Activated CD4-positive, alpha-beta T cell treated with anti-CD3 and anti-CD28 coated beads for 36 hours (primary cell): ENCODE measurements at regions not wholly inside any gene's neighbourhood (a gene's known extent, or its start where the extent isn't known, plus 50 kb on each side); places are given as distances from the start of the nearest gene placed in this dataset.

Source experiments
- ATAC-seq: fragments of 200-7000 bp; cut with Tn5 transposase; one replicate; pipeline ENCODE4 v1.10.0; 2021; ENCODE audit warnings: mild to moderate bottlenecking, moderate library complexity
- CTCF ChIA-PET: fragments of 350-600 bp; sonication (Branson Sonifier 250); formaldehyde crosslinking; loops from one replicate; lab custom pipeline; 2021; ENCODE audit warnings: antibody characterized with exemption; lab: Charles Lee
- POLR2A ChIA-PET: fragments of 350-600 bp; sonication (Branson Sonifier 250); formaldehyde crosslinking; loops from one replicate; lab custom pipeline; 2021; ENCODE audit warnings: antibody characterized with exemption, inconsistent platforms; lab: Charles Lee
- DNase-seq: peaks from one replicate; pipeline ENCODE4 v3.0.0-alpha.2; 2020
- H3K27ac Mint-ChIP-seq: one replicate; pipeline ENCODE4 v1.8.0; 2021; ENCODE audit warnings: mixed read lengths
- H3K27me3 Mint-ChIP-seq: one replicate; pipeline ENCODE4 v1.8.0; 2021; ENCODE audit warnings: mixed read lengths
- H3K36me3 Mint-ChIP-seq: one replicate; pipeline ENCODE4 v1.8.0; 2021; ENCODE audit warnings: low read depth, mixed read lengths
- H3K4me1 Mint-ChIP-seq: one replicate; pipeline ENCODE4 v1.8.0; 2021; ENCODE audit warnings: mixed read lengths
- H3K4me3 Mint-ChIP-seq: one replicate; pipeline ENCODE4 v1.8.0; 2021; ENCODE audit warnings: mild to moderate bottlenecking, moderate library complexity, mixed read lengths
- H3K9me3 Mint-ChIP-seq: one replicate; pipeline ENCODE4 v1.8.0; 2021; ENCODE audit warnings: low read depth, mixed read lengths
- intact Hi-C, 2 experiments: fragments of 100-400 bp; cut with DNase I in 1 of 2; cut with micrococcal nuclease in 1 of 2; formaldehyde crosslinking; loops; one replicate each; pipeline versions ENCODE4 v1.14.2 to v1.15.1; 2022 to 2024; cut with DNase I, micrococcal nuclease

GRCh38 chr13:107387525-107387924 is 819.6 kb upstream of the ARGLU1 start:
- Mint-ChIP-seq H3K9me3 (no peaks in the 10 kb centered on the region), H3K4me3 (no peak overlapping the region), H3K4me1 (no peaks in the 10 kb centered on the region), H3K36me3 (no peaks in the 10 kb centered on the region), H3K27me3 (no peaks in the 10 kb centered on the region), H3K27ac (no peak overlapping the region)
- ATAC-seq (no peak), DNase-seq (no peak)
- ChIA-PET POLR2A (no interaction called here), CTCF (interaction anchor here (1.2 to 1.4 kb wide), 2 partner anchors 9 to 13 kb away, joined by 3 read pairs; no protein-coding TSS in a partner anchor)
- intact Hi-C loops, result no loop called here

DNA sequence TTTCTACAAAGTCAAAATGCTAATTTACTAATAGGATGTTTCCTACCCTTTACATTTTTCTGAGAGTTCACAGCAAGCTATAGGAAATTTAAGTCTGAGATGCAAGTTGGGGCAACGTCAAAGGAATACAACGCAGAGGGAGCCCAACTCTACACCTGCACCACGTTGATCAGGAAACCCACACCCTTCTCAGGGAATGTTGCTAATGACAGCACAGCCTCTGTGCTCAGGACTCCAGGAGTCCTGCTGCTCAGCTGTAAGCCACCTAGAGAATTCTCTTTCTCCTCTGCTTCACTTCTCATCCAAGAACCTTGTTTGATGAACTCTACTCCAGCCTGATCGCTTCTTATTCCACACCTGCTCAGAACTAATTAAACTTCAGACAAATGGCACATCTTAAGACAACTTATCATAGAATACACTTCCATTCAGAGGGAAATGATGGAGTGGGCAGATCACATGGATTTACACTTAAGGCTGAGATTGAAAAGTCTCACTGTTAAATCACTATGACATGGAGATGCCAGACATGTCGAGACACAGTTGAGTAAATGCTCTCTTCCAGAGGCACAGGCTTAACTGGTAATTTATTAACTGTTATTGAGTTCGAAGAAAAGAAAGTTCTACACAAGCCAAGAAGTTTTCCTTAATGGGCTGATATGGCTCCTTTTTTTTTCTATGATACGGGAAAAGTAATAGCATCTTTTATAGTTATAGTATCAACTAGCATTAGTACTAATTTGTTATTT is 811.6 kb upstream of the ARGLU1 start:
- ATAC-seq, result no peak
- Mint-ChIP-seq H3K36me3 (no peaks in the 10 kb centered on the region), H3K27me3 (no peaks in the 10 kb centered on the region), H3K27ac (no peak overlapping the region), H3K9me3 (peaks cover 3% of the 10 kb centered on the region), H3K4me1 (no peaks in the 10 kb centered on the region), H3K4me3 (no peak overlapping the region)
- no peak for DNase-seq
- CTCF ChIA-PET, result interaction anchor here (1.1 kb wide), 1 partner anchor 8 kb away, joined by 3 read pairs; no protein-coding TSS in a partner anchor
- intact Hi-C loops, result no loop called here
- POLR2A ChIA-PET, result no interaction called here

GRCh38 chr13:107376341-107377125 is 808.6 kb upstream of the ARGLU1 start:
- Mint-ChIP-seq H3K27ac (no peak overlapping the region), H3K9me3 (no peaks in the 10 kb centered on the region), H3K4me3 (no peak overlapping the region), H3K4me1 (no peaks in the 10 kb centered on the region), H3K27me3 (no peaks in the 10 kb centered on the region), H3K36me3 (no peaks in the 10 kb centered on the region)
- intact Hi-C loops, result no loop called here
- ChIA-PET CTCF (no interaction called here), POLR2A (no interaction called here)
- DNase-seq (no peak), ATAC-seq (no peak)

GRCh38 chr13:107375701-107376340 is 807.9 kb upstream of the ARGLU1 start:
- ChIA-PET CTCF (interaction anchor here (1.3 kb wide), 1 partner anchor 12 kb away, joined by 3 read pairs; no protein-coding TSS in a partner anchor), POLR2A (no interaction called here)
- H3K9me3 Mint-ChIP-seq, result no peaks in the 10 kb centered on the region
- H3K4me3 Mint-ChIP-seq, result no peak overlapping the region
- no peaks in the 10 kb centered on the region for H3K27me3 Mint-ChIP-seq
- ATAC-seq (no peak), DNase-seq (no peak)
- no peaks in the 10 kb centered on the region for H3K36me3 Mint-ChIP-seq
- intact Hi-C loops, result no loop called here
- H3K27ac Mint-ChIP-seq, result no peak overlapping the region
- H3K4me1 Mint-ChIP-seq, result no peaks in the 10 kb centered on the region

DNA sequence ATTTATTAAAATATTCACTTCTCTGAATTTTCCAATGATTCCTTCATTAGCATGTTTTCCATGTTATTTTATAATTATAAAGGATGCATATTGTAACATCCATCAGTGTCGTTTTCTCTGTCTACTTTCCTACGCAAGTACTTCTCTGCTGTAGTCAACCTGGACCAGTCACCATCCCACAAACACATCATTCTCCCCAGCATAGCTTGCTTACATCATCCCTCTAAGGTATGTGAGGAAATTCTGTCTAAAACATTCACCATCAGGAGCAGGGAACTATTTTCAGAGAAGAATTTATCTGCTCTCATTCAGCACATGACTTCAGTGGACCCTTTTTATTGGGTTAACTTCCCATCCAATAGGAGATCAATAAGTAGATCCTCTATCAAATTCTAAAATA is 806.1 kb upstream of the ARGLU1 start:
- Mint-ChIP-seq H3K27ac (no peak overlapping the region), H3K4me1 (no peaks in the 10 kb centered on the region), H3K4me3 (no peak overlapping the region), H3K27me3 (no peaks in the 10 kb centered on the region), H3K36me3 (no peaks in the 10 kb centered on the region), H3K9me3 (no peaks in the 10 kb centered on the region)
- DNase-seq (no peak), ATAC-seq (no peak)
- POLR2A ChIA-PET, result no interaction called here
- intact Hi-C loops, result loop anchor here in 1 of 2 experiments (5.0 kb wide), 1 partner anchor 278 kb away; no protein-coding TSS in a partner anchor
- CTCF ChIA-PET, result interaction anchor here (1.0 to 1.3 kb wide), 2 partner anchors 14 to 273 kb away, joined by 3 read pairs; no protein-coding TSS in a partner anchor

GRCh38 chr13:107373551-107373950 is 805.6 kb upstream of the ARGLU1 start:
- no peaks in the 10 kb centered on the region for H3K27me3 Mint-ChIP-seq
- no peak overlapping the region for H3K4me3 Mint-ChIP-seq
- no peaks in the 10 kb centered on the region for H3K36me3 Mint-ChIP-seq
- CTCF ChIA-PET, result no interaction called here
- H3K4me1 Mint-ChIP-seq, result no peaks in the 10 kb centered on the region
- POLR2A ChIA-PET, result no interaction called here
- H3K9me3 Mint-ChIP-seq, result no peaks in the 10 kb centered on the region
- no peak overlapping the region for H3K27ac Mint-ChIP-seq
- ATAC-seq, result no peak
- intact Hi-C loops, result loop anchor here in 1 of 2 experiments (2.0 to 5.0 kb wide), 2 partner anchors 279 to 783 kb away; no protein-coding TSS in a partner anchor
- DNase-seq, result no peak

- no peak for DNase-seq
- intact Hi-C loops, result loop anchor here in 1 of 2 experiments (5.0 kb wide), 1 partner anchor 282 kb away; no protein-coding TSS in a partner anchor
These were observed 802.3 kb upstream of the ARGLU1 start for GRCh38 chr13:107370015-107370785.

GRCh38 chr13:107367258-107367657 is 799.3 kb upstream of the ARGLU1 start:
- intact Hi-C loops, result no loop called here
- Mint-ChIP-seq H3K4me3 (no peak overlapping the region), H3K9me3 (no peaks in the 10 kb centered on the region), H3K36me3 (no peaks in the 10 kb centered on the region), H3K4me1 (no peaks in the 10 kb centered on the region), H3K27me3 (no peaks in the 10 kb centered on the region), H3K27ac (no peak overlapping the region)
- CTCF ChIA-PET, result no interaction called here
- ATAC-seq (no peak), DNase-seq (no peak)
- POLR2A ChIA-PET, result no interaction called here

More at GRCh38 chr13:107370015-107370785, 802.3 kb upstream of the ARGLU1 start:
- ATAC-seq, result no peak
- Mint-ChIP-seq H3K4me3 (no peak overlapping the region), H3K27ac (no peak overlapping the region), H3K27me3 (no peaks in the 10 kb centered on the region), H3K9me3 (no peaks in the 10 kb centered on the region), H3K4me1 (no peaks in the 10 kb centered on the region), H3K36me3 (no peaks in the 10 kb centered on the region)
- ChIA-PET POLR2A (no interaction called here), CTCF (no interaction called here)

DNA sequence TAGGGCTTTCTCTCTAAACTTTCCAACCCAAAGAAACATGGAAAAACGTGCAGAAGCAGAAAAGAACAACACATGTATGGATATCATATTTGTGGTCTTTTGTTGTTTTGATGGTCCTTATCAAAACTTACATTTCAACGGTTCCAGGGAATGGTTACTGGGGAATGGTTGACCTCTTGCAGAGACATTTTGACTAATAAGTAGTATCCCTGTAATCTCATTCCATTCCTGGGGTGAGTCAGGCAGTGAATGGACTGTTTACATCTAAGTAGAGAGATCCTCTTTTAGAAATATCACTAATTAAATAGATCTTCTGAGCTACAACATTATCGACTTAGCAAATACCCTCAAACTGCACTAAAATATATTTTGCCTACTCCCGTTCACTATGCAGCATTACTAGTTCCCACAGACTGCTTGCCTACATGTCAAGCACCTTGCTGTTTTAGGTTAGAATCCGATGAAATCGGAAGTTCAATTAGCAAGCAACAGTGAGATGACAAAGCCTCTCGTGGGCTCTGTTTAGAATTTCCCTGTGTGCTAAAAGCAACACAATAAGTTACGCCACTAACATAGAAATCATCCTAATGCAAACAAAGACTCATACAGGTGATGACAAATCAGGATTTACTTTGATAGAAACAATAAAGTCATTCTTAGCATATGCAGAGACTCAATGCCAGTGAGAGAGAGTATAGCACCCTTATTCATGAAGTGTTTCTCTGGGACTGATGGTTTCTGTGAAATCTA is 797.7 kb upstream of the ARGLU1 start:
- no peak overlapping the region for H3K27ac Mint-ChIP-seq
- intact Hi-C loops, result no loop called here
- no peak for ATAC-seq
- no peaks in the 10 kb centered on the region for H3K36me3 Mint-ChIP-seq
- POLR2A ChIA-PET, result no interaction called here
- H3K27me3 Mint-ChIP-seq, result no peaks in the 10 kb centered on the region
- CTCF ChIA-PET, result no interaction called here
- H3K4me3 Mint-ChIP-seq, result no peak overlapping the region
- no peaks in the 10 kb centered on the region for H3K4me1 Mint-ChIP-seq
- no peaks in the 10 kb centered on the region for H3K9me3 Mint-ChIP-seq
- DNase-seq, result no peak

DNA sequence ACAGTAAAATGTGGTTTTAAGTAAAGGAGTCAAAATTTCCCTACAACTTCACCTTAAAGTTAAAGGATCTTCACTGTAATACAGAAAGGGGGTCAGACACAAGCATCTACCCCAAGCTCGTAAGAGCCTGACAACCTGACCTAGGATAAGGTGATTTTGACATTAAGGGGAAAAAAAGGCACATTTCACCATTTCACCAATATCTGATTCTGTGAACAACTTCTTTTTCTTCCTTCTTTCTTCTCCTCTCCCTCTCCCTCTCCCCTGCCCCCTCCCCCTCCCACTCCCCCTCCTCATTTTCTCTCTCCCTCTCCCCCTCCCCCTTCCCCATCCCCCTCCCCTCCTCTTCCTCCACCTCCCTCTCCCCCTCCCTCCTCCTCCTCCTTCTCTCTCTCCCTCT is 796.7 kb upstream of the ARGLU1 start:
- ATAC-seq (no peak), DNase-seq (no peak)
- no peaks in the 10 kb centered on the region for H3K9me3 Mint-ChIP-seq
- ChIA-PET CTCF (no interaction called here), POLR2A (no interaction called here)
- intact Hi-C loops, result no loop called here
- no peaks in the 10 kb centered on the region for H3K4me1 Mint-ChIP-seq
- H3K27me3 Mint-ChIP-seq, result no peaks in the 10 kb centered on the region
- no peak overlapping the region for H3K4me3 Mint-ChIP-seq
- no peak overlapping the region for H3K27ac Mint-ChIP-seq
- no peaks in the 10 kb centered on the region for H3K36me3 Mint-ChIP-seq
